ENCODE measurements at regions not wholly inside any gene's neighbourhood (a gene's known extent, or its start where the extent isn't known, plus 50 kb on each side); places are given as distances from the start of the nearest gene placed in this dataset.

DNA sequence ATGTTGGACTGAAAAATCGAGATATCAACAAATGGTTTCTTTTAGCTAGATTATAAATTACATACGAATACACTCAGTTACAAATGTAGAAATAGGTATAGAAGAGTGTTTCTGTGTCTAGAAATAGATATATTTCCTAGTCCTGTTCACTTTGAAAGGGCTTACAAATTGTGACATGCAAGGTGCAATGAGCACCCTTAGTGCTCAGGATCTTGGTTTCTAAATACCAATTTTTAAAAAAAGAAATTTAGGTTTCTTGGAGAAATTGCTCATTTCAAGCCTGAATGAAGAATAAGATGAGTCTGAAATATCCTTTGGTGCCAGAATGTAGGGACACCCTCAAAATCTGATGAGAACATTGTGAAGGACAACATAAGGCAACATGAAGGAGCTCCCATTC is 306.0 kb downstream of the CRPPA start:
- H3K4me3 ChIP-seq (ENCODE audit: low read depth, low read length), result no peak overlapping the region
- DNase-seq (ENCODE audit: low read depth), result no peak
- TF ChIP-seq, protein P1, sequence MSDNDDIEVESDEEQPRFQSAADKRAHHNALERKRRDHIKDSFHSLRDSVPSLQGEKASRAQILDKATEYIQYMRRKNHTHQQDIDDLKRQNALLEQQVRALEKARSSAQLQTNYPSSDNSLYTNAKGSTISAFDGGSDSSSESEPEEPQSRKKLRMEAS (IDR thresholded peaks at IDR 0.05; ENCODE audit: low read depth, low read length), result no peak
- TF ChIP-seq POLR2A (IDR thresholded peaks at IDR 0.05; ENCODE audit: extremely low read depth, insufficient read length) (no peak), CTCF (IDR thresholded peaks at IDR 0.05; ENCODE audit: low read depth, low read length) (no peak), MYC (IDR thresholded peaks at IDR 0.05; ENCODE audit: low read depth, low read length) (no peak)

DNA sequence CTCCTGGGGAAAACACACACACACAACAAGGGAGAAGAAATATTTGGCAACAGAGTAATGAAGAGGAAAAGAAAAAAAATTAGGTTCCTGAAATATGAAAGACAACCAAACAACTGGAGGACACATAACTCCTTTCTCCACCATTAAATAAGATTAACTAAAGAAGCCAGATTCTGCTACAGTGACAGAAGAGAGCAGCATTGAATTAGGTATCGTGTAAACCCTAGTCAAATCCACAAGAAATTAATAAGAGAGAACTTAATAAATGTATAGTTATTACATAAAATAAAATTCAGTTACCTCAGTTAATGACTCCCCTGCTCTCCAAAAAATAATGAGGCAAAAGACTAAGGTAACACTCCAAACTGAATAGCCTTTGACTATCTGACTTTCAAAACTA is 306.7 kb downstream of the CRPPA start:
- TF ChIP-seq POLR2A (IDR thresholded peaks at IDR 0.05; ENCODE audit: extremely low read depth, insufficient read length) (no peak), MYC (IDR thresholded peaks at IDR 0.05; ENCODE audit: low read depth, low read length) (no peak), CTCF (IDR thresholded peaks at IDR 0.05; ENCODE audit: low read depth, low read length) (no peak)
- TF ChIP-seq, protein P1 (IDR thresholded peaks at IDR 0.05; ENCODE audit: low read depth, low read length), result no peak
- DNase-seq (ENCODE audit: low read depth), result peak; percentile 36
- H3K4me3 ChIP-seq (ENCODE audit: low read depth, low read length), result no peak overlapping the region

- no peak for DNase-seq (ENCODE audit: low read depth)
- H3K4me3 ChIP-seq (ENCODE audit: low read depth, low read length), result no peak overlapping the region
- TF ChIP-seq CTCF (IDR thresholded peaks at IDR 0.05; ENCODE audit: low read depth, low read length) (no peak), MYC (IDR thresholded peaks at IDR 0.05; ENCODE audit: low read depth, low read length) (no peak), POLR2A (IDR thresholded peaks at IDR 0.05; ENCODE audit: extremely low read depth, insufficient read length) (no peak)
- TF ChIP-seq, protein P1 (IDR thresholded peaks at IDR 0.05; ENCODE audit: low read depth, low read length), result no peak
These were observed 307.3 kb downstream of the CRPPA start for GRCh38 chr7:16114071-16114470.

- DNase-seq (ENCODE audit: low read depth), result no peak
- H3K4me3 ChIP-seq (ENCODE audit: low read depth, low read length), result no peak overlapping the region
- no peak for TF ChIP-seq CTCF (IDR thresholded peaks at IDR 0.05; ENCODE audit: low read depth, low read length)
- TF ChIP-seq MYC (IDR thresholded peaks at IDR 0.05; ENCODE audit: low read depth, low read length), result no peak
- TF ChIP-seq, protein P1 (IDR thresholded peaks at IDR 0.05; ENCODE audit: low read depth, low read length), result no peak
- no peak for TF ChIP-seq POLR2A (IDR thresholded peaks at IDR 0.05; ENCODE audit: extremely low read depth, insufficient read length)
These were observed 308.3 kb downstream of the CRPPA start for GRCh38 chr7:16113058-16113457.

GRCh38 chr7:16106869-16107268 is 314.5 kb downstream of the CRPPA start:
- no peak for DNase-seq (ENCODE audit: low read depth)
- TF ChIP-seq POLR2A (IDR thresholded peaks at IDR 0.05; ENCODE audit: extremely low read depth, insufficient read length) (no peak), MYC (IDR thresholded peaks at IDR 0.05; ENCODE audit: low read depth, low read length) (no peak), CTCF (IDR thresholded peaks at IDR 0.05; ENCODE audit: low read depth, low read length) (no peak)
- TF ChIP-seq, protein P1 (IDR thresholded peaks at IDR 0.05; ENCODE audit: low read depth, low read length), result no peak
- H3K4me3 ChIP-seq (ENCODE audit: low read depth, low read length), result no peak overlapping the region

DNA sequence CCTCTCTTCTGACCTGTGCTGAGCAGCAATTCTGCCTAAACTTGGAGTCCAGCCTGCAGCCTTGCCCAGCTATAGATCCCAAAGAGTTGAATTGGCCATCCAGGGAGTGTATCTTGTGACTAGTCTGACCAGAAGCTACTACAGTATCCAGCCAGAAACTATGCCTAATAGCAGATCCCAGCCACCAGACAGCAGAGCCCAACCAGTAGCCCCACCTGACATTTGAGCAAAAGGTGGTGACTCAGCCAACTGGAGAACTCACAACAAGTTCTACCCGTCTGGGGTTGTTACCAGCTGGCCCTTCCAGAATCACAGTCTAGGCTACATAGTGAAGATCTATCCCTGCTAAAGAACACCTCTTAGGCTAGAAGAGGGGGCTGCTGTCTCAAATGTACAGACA is 315.0 kb downstream of the CRPPA start:
- H3K4me3 ChIP-seq (ENCODE audit: low read depth, low read length), result no peak overlapping the region
- TF ChIP-seq, protein P1 (IDR thresholded peaks at IDR 0.05; ENCODE audit: low read depth, low read length), result no peak
- no peak for TF ChIP-seq CTCF (IDR thresholded peaks at IDR 0.05; ENCODE audit: low read depth, low read length)
- no peak for TF ChIP-seq POLR2A (IDR thresholded peaks at IDR 0.05; ENCODE audit: extremely low read depth, insufficient read length)
- no peak for TF ChIP-seq MYC (IDR thresholded peaks at IDR 0.05; ENCODE audit: low read depth, low read length)
- no peak for DNase-seq (ENCODE audit: low read depth)

All from NB4 (cell line).